ENCODE measurements at regions not wholly inside any gene's neighbourhood (a gene's known extent, or its start where the extent isn't known, plus 50 kb on each side); places are given as distances from the start of the nearest gene placed in this dataset.

DNA sequence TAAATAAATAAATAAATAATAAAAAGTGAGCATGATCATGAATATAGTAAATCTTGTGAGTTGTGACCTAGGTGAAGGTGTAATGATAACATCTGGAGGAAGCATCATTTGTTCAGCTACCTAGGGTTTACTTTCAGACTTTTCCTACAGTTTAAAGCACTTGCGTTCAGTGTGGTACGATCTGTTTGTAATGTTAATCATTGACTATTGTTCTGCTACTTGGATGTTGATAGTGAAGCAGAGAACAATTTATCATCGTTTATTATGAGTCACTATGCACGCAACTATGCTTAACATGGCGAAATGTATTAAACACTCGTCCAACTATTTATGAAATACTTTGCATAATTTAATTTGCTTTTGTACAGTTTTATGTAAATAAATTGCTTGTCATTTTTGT is 426.2 kb downstream of the PCDH7 start:
- TF ChIP-seq, protein P1, sequence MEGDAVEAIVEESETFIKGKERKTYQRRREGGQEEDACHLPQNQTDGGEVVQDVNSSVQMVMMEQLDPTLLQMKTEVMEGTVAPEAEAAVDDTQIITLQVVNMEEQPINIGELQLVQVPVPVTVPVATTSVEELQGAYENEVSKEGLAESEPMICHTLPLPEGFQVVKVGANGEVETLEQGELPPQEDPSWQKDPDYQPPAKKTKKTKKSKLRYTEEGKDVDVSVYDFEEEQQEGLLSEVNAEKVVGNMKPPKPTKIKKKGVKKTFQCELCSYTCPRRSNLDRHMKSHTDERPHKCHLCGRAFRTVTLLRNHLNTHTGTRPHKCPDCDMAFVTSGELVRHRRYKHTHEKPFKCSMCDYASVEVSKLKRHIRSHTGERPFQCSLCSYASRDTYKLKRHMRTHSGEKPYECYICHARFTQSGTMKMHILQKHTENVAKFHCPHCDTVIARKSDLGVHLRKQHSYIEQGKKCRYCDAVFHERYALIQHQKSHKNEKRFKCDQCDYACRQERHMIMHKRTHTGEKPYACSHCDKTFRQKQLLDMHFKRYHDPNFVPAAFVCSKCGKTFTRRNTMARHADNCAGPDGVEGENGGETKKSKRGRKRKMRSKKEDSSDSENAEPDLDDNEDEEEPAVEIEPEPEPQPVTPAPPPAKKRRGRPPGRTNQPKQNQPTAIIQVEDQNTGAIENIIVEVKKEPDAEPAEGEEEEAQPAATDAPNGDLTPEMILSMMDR (IDR thresholded peaks at IDR 0.05), result no peak
- no peak for TF ChIP-seq POLR2A (IDR thresholded peaks at IDR 0.05)
